HL-60 (cell line): ENCODE measurements at regions not wholly inside any gene's neighbourhood (a gene's known extent, or its start where the extent isn't known, plus 50 kb on each side); places are given as distances from the start of the nearest gene placed in this dataset.

Source experiments
- DNase-seq, 2 experiments: peaks; one replicate each; pipeline ENCODE4 v3.0.0-alpha.2; 2010 to 2020; ENCODE audit warnings: low read depth in 1 of 2, low spot score in 1 of 2
- H3K27ac ChIP-seq: fragments of 250-450 bp; sonication (Bioruptor Pico); replicated peaks from 2 replicates; pipeline ENCODE4 v1.5.1; 2020; ENCODE audit warnings: mild to moderate bottlenecking, moderate library complexity
- H3K27me3 ChIP-seq: fragments of 250-450 bp; sonication (Bioruptor Pico); 2 replicates; pipeline ENCODE4 v1.5.1; 2021; ENCODE audit warnings: mild to moderate bottlenecking, moderate library complexity; ENCODE audit not compliant: insufficient read depth, poor library complexity, severe bottlenecking
- H3K4me3 ChIP-seq: replicated peaks from 2 replicates; pipeline ENCODE4 v1.5.1; 2011; ENCODE audit warnings: mild to moderate bottlenecking, control low read depth, low read length; ENCODE audit not compliant: insufficient read depth
- CTCF ChIP-seq: IDR thresholded peaks from one replicate; pipeline ENCODE4 v1.5.1; 2011; ENCODE audit warnings: low read length, control low read depth, inconsistent platforms; ENCODE audit not compliant: insufficient read depth
- GABPA ChIP-seq: IDR thresholded peaks from 2 replicates; pipeline ENCODE4 v1.6.1; 2012; ENCODE audit warnings: low read depth
- POLR2AphosphoS5 ChIP-seq: IDR thresholded peaks from 2 replicates; pipeline ENCODE4 v1.6.1; 2012; ENCODE audit warnings: low read depth
- REST ChIP-seq: IDR thresholded peaks from 2 replicates; pipeline ENCODE4 v1.6.1; 2012; ENCODE audit warnings: low read depth; ENCODE audit not compliant: insufficient replicate concordance
- SPI1 ChIP-seq: IDR thresholded peaks from 2 replicates; pipeline ENCODE4 v1.6.1; 2012; ENCODE audit warnings: low read depth, mild to moderate bottlenecking, borderline replicate concordance

GRCh38 chr5:99005506-99005905 is 76.7 kb upstream of the CHD1 start:
- H3K4me3 ChIP-seq: no peak overlapping the region
- TF ChIP-seq POLR2AphosphoS5: no peak
- no peak for TF ChIP-seq CTCF
- no peak for TF ChIP-seq SPI1
- TF ChIP-seq REST: no peak
- TF ChIP-seq GABPA: no peak
- no peak overlapping the region for H3K27ac ChIP-seq
- DNase-seq: no peak
- no peaks in the 10 kb centered on the region for H3K27me3 ChIP-seq

- Histone ChIP-seq H3K27me3 (no peaks in the 10 kb centered on the region), H3K4me3 (no peak overlapping the region), H3K27ac (no peak overlapping the region)
- no peak for DNase-seq
- no peak for TF ChIP-seq GABPA
Measured at GRCh38 chr5:99004960-99005359, 76.2 kb upstream of the CHD1 start.

- no peaks in the 10 kb centered on the region for H3K27me3 ChIP-seq
- H3K27ac ChIP-seq: no peak overlapping the region
- no peak for TF ChIP-seq POLR2AphosphoS5
- TF ChIP-seq GABPA: no peak
- no peak for TF ChIP-seq SPI1
- TF ChIP-seq CTCF: no peak
- no peak for TF ChIP-seq REST
- no peak overlapping the region for H3K4me3 ChIP-seq
- no peak for DNase-seq
Measured at GRCh38 chr5:99000876-99001275, 72.1 kb upstream of the CHD1 start.

GRCh38 chr5:99000221-99000620 is 71.4 kb upstream of the CHD1 start:
- H3K27ac ChIP-seq: no peak overlapping the region
- no peaks in the 10 kb centered on the region for H3K27me3 ChIP-seq
- H3K4me3 ChIP-seq: no peak overlapping the region
- no peak for DNase-seq
- TF ChIP-seq SPI1 (no peak), POLR2AphosphoS5 (no peak), CTCF (no peak), GABPA (no peak), REST (no peak)
